ENCODE measurements at regions not wholly inside any gene's neighbourhood (a gene's known extent, or its start where the extent isn't known, plus 50 kb on each side); places are given as distances from the start of the nearest gene placed in this dataset.

DNA sequence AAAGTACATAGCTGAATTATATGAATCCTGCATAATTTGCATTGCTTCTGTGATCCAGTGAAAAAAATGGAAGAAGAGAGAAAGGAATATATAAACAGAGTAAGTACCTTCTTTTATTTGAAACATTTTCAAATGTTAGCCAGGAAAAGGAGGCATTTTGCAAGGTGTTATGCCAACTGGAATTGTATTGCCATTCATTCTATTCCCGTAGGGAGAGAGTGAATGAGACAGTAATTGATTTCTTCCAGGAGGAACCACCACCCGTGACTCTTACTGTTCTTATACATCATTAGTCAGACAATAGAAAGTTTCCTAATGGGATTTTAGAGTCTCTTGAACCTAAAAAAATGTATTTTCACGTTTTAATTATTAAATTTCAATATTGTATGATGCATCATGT, 324.1 kb upstream of the ALCAM start:
- Histone ChIP-seq H3K79me1 (ENCODE audit: low read depth, low read length) (no peaks in the 10 kb centered on the region), H3K79me2 (ENCODE audit: control insufficient read depth in 1 of 2, insufficient read depth in 2 of 2, low read length in 2 of 2) (no peaks in the 10 kb centered on the region), H2BK15ac (ENCODE audit: low read length) (no peak overlapping the region), H3K4me1 (replicated peaks in 1 of 4; ENCODE audit: control insufficient read depth in 3 of 4, insufficient read depth in 4 of 4, low read length in 3 of 4) (no peaks in the 10 kb centered on the region), H3K27me3 (replicated peaks in 1 of 4; ENCODE audit: control insufficient read depth in 3 of 4, extremely low read depth in 1 of 4, insufficient read depth in 3 of 4, low read length in 3 of 4) (no peaks in the 10 kb centered on the region), H2AFZ (ENCODE audit: low read length) (no peak overlapping the region), H3K23me2 (ENCODE audit: low read depth, low read length) (no peaks in the 10 kb centered on the region), H2BK120ac (replicated peaks; ENCODE audit: low read depth, low read length) (no peak overlapping the region), H3K14ac (ENCODE audit: insufficient read length) (no peak overlapping the region), H2BK5ac (ENCODE audit: low read depth, low read length) (no peak overlapping the region), H3K36me3 (ENCODE audit: control insufficient read depth in 2 of 4, insufficient read depth in 4 of 4, low read length in 3 of 4) (no peaks in the 10 kb centered on the region), H2BK12ac (ENCODE audit: low read depth, low read length) (no peak overlapping the region), H3K23ac (ENCODE audit: insufficient read length) (no peak overlapping the region), H3K18ac (ENCODE audit: extremely low read depth, low read length) (no peak overlapping the region), H3K4me2 (ENCODE audit: insufficient read depth in 1 of 2, low read depth in 2 of 2, low read length in 2 of 2) (no peak overlapping the region), H3K4me3 (ENCODE audit: extremely low read depth in 1 of 4, insufficient read depth in 2 of 4, low read depth in 3 of 4, low read length in 4 of 4) (no peak overlapping the region), H4K8ac (ENCODE audit: extremely low read depth, insufficient read depth, low read length) (no peak overlapping the region), H4K91ac (replicated peaks; ENCODE audit: insufficient read length, low read length) (no peak overlapping the region), H3K4ac (replicated peaks; ENCODE audit: insufficient read length, low read depth, low read length) (no peak overlapping the region), H4K20me1 (replicated peaks in 1 of 2; ENCODE audit: control insufficient read depth in 1 of 2, insufficient read depth in 2 of 2, low read length in 2 of 2) (no peaks in the 10 kb centered on the region), H4K5ac (ENCODE audit: insufficient read length, low read depth, low read length) (no peak overlapping the region), H3K9ac (replicated peaks in 1 of 4; ENCODE audit: extremely low read depth in 1 of 4, low read depth in 3 of 4, low read length in 3 of 4) (no peak overlapping the region), H3K27ac (ENCODE audit: low read depth, low read length) (no peak overlapping the region), H3K56ac (replicated peaks; ENCODE audit: insufficient read length, low read depth, low read length) (no peak overlapping the region), H3K9me3 (ENCODE audit: insufficient read depth in 2 of 2, low read depth in 1 of 2, low read length in 1 of 2) (no peaks in the 10 kb centered on the region), H2AK5ac (ENCODE audit: low read depth, low read length) (no peak overlapping the region), H2BK20ac (ENCODE audit: low read length) (no peak overlapping the region)
- CTCF ChIA-PET (ENCODE audit: partially characterized antibody): no interaction called here
- DNase-seq (ENCODE audit: low read depth in 1 of 2, low spot score in 2 of 2): no peak
- FAIRE-seq: no peak
- POLR2A ChIA-PET (ENCODE audit: partially characterized antibody): no interaction called here
- TF ChIP-seq RAD21 (IDR thresholded peaks at IDR 0.05 in 1 of 2, conservative IDR thresholded peaks at IDR 0.05 in 1 of 2; ENCODE audit: low read depth in 2 of 2, low read length in 2 of 2) (no peak), JUN (IDR thresholded peaks at IDR 0.05; ENCODE audit: low read depth, low read length) (no peak), SP4 (IDR thresholded peaks at IDR 0.05; ENCODE audit: low read length) (no peak), HDAC6 (IDR thresholded peaks at IDR 0.05; ENCODE audit: low read depth, low read length) (no peak), TBP (IDR thresholded peaks at IDR 0.05; ENCODE audit: low read depth, low read length) (no peak), EGR1 (IDR thresholded peaks at IDR 0.05; ENCODE audit: borderline replicate concordance, low read depth, low read length) (no peak), YY1 (IDR thresholded peaks at IDR 0.05; ENCODE audit: low read depth, low read length) (no peak)
- TF ChIP-seq, protein P1, sequence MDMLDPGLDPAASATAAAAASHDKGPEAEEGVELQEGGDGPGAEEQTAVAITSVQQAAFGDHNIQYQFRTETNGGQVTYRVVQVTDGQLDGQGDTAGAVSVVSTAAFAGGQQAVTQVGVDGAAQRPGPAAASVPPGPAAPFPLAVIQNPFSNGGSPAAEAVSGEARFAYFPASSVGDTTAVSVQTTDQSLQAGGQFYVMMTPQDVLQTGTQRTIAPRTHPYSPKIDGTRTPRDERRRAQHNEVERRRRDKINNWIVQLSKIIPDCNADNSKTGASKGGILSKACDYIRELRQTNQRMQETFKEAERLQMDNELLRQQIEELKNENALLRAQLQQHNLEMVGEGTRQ (IDR thresholded peaks at IDR 0.05; ENCODE audit: low read length): no peak
- WGBS, 2 experiments (ENCODE audit: extremely low coverage in 1 of 2, insufficient coverage in 1 of 2, insufficient read length in 1 of 2, insufficient replicate concordance in 2 of 2, low coverage in 1 of 2, low lambda C conversion rate in 2 of 2, missing lambda C conversion rate in 1 of 2): 67% methylated on average over 3 of the region's 3 CpGs; no CpG with 5 or more reads in 1 of the 2 experiments
